UCSD-AML1 (cell line): ENCODE measurements at regions not wholly inside any gene's neighbourhood (a gene's known extent, or its start where the extent isn't known, plus 50 kb on each side); places are given as distances from the start of the nearest gene placed in this dataset.

ENCODE experiments used
- DNase-seq: peaks from one replicate; lab custom pipeline; 2025; ENCODE audit not compliant: unreplicated experiment; lab: John Stamatoyannopoulos, UW

DNA sequence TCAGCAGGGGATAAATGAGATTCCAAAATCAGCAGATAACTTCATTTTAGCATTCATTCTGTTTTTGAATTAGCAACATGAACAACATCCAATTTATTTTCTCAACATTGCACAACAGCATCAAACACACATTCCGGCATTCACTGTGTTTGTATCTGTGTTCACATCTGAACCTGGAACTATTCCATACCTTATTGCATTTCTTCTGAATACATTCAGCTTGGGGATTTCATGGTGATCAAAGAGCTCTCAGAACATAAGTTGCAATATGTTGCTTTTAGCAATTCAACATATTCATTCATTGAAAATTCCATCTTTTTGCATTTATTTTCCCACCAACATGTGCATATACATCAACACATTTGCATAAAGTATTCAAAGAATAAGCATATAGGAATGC lies 1431.7 kb upstream of the PIK3C3 start:
- DNase-seq = no peak

DNA sequence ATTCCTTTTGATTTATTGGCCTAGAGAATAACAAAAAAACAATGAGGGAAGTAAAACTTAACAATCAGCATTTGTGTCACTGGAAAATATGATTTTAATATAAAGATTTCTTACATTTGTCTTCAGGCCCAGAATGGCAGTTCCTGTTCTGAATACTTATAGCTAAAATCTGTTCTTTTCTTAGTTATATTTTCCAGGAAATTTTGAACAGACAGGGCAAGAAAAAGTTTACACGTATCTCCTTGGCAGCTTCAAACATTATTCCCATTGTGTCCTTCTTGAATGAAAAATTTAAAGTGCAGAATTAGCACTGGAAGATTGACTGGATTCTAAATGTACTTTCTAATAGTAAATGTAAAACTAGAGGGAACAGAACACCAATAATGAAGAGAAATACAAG lies 1454.0 kb upstream of the PIK3C3 start:
- no peak for DNase-seq

GRCh38 chr18:40494603-40495002 lies 1460.4 kb upstream of the PIK3C3 start:
- DNase-seq = no peak

GRCh38 chr18:40493316-40493715 lies 1461.7 kb upstream of the PIK3C3 start:
- no peak for DNase-seq

GRCh38 chr18:40489301-40489700 lies 1465.7 kb upstream of the PIK3C3 start:
- no peak for DNase-seq

GRCh38 chr18:40485318-40485717 lies 1469.7 kb upstream of the PIK3C3 start:
- DNase-seq = no peak

GRCh38 chr18:40473221-40474029 lies 1481.6 kb upstream of the PIK3C3 start:
- no peak for DNase-seq

DNA sequence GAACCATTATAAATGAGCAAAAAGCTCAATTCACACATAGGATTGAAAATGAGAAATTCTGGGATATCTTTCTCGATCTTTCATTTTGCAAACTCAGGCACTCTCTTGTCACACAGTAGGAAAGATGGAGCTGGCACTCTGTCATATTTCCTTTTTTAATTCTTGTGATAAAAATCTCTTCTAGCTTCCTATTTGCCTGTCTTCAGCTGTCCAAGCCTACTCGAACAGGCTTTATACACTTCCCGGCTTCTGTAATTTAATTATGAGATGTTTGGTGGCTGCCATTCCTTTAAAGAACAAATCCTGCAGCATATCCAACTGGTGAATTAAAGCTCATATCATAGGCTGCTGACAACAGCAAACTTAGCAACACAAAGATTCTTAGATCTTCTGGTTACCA lies 1484.3 kb upstream of the PIK3C3 start:
- no peak for DNase-seq

DNA sequence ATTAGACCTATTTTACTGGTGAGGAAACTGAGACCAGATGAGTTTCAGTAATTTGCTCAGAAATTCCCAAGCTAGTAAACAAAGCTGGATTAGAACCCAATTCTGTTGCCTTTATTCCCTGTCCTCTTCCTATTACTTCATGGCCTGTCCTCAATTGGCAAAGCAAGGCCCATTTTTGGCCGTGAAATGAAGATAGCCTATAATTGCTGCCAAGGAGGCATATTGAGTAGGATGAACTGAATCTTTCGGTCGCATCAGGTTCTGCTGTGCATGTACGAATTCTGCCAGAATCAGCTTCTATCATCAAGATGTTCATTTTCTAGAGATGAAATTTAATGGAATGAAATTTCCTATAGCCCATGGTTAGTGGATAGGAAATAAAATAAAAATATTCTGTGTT lies 1485.2 kb upstream of the PIK3C3 start:
- DNase-seq = no peak

DNA sequence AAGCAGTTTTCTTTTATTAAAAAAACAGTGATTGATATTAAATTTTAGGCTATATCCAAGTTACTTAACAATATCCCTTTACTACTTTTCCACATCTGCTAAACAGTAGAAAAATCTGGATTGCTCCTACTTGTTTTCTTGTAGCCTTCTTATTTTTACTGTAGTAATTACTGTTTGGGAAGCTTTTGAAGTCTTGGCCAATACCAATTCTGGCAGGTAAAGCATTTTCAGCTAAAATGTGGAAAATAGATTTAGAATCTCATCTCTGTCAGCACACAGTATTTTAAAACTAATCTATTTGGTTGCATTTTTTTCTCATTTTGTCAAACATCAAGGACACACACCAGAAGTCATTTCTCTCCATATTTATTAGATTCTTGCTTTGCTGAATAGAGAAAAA lies 1485.7 kb upstream of the PIK3C3 start:
- no peak for DNase-seq

DNA sequence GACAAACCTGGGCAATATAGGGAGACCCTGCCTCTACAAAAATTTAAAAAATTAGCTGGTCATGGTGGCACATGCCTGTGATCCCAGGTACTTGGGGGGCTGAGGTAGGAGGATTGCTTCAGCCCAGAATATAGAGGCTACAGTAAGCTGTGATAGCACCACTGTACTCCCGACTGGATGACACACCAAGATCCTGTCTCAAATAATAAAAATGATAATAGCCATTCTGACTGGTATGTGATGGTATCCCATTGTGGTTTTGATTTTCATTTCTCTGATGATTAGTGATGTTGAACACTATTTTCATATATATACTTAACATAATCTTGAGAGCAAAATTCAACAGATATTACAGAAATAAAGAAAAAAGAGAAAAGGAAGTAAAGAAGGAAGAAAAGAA lies 1491.0 kb upstream of the PIK3C3 start:
- DNase-seq = no peak

- DNase-seq = no peak
These were observed 1501.1 kb upstream of the PIK3C3 start for GRCh38 chr18:40453903-40454302.

DNA sequence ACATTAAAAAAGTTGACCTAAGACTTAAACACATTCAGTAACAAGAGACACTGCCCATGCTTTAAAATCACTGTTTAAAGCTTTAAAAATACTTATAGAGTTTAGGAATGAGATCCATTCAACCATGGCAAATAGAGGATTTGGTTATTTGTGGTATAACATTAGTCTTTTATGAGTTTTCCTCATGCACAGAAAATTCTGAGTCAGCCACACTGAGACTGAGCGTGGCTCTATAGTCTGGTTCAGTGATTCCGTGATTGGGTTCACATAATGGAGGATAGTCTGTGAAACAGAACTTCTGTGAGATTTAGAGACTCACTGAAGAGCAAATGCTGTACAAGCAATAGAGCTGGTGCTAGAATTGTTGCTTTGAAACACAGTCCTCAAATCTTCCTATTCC lies 1502.4 kb upstream of the PIK3C3 start:
- DNase-seq = no peak

DNA sequence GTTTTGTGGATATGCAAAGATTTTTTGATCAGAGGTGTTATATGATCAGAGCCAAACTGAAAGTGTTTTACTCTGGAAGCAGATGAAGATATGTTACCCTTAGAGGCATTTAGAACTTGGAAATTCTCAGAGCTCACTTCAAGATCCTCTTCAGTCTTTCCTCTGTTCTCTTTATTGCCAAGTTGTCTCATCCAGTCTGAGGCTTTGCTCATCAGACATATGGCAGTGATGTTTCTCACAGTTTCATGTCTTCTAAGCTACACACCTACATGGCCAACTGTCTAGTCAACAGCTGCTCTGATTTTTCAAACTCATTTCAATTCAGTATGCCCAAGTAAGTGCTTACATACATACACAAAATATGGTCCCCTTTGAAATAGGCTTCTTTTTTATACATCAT lies 1504.3 kb upstream of the PIK3C3 start:
- DNase-seq = no peak

GRCh38 chr18:40447820-40448219 lies 1507.2 kb upstream of the PIK3C3 start:
- DNase-seq = no peak

DNA sequence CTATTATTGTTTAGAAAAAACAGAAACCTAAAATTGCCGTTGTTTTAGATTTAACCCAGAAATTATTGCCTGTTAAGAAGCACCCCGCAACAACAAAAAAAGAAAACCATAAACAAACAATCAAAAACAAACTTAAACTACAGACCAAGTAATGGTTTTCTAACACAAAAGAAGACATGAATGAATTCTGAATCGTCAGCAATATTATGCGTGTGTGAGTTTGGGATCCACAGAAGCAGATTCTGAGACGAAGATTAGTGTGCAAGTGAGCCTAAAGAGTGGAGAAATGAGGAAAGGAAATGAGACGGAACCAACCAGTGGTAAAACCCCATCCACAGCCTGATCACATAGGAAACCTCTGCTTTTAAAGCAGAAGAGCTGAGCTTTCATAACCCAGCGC lies 1514.9 kb upstream of the PIK3C3 start:
- no peak for DNase-seq

GRCh38 chr18:40437517-40437916 lies 1517.5 kb upstream of the PIK3C3 start:
- DNase-seq = no peak

DNA sequence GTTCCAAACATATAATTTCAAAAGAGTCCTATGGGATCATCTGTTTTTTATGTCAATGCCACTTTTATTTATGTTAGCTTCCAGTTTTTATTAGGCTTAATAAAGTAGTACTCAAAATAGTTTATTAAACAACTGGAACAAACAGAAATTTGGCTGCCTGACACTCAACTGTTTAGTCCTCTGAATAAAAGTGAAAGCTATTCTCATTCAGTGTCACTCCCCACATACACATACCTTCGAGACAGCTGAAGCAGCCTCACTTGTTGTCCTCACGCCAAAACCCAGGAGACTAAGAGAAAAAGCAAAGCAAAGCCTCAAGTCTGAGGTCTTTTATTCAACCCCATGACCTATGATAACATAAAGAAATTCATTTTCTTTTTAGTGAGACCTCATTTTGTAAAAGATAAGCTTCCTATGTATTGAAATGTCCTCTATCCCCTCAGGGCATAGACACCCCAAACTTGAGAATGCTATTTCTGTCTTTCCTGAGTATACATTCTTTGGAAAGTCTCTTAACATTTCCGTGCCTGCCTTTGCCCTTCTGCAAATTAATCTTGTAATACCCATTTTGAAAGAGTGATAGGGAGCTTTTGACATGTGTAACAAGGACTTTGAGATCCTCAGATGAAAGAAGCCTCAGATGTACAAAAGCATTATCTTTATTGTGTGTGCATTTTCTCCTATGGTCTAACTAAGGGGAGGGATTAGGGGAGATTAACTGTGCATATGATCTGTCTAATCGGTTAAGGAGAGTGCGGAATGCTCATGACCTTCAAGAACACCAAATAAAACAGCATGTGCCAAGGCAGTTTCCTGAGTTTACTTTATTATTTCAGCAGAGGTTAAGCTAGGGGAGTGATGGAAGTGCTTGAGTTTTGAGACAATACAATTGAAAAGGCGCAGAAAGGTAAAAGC lies 1523.7 kb upstream of the PIK3C3 start:
- no peak for DNase-seq

GRCh38 chr18:40423291-40423690 lies 1531.7 kb upstream of the PIK3C3 start:
- no peak for DNase-seq

DNA sequence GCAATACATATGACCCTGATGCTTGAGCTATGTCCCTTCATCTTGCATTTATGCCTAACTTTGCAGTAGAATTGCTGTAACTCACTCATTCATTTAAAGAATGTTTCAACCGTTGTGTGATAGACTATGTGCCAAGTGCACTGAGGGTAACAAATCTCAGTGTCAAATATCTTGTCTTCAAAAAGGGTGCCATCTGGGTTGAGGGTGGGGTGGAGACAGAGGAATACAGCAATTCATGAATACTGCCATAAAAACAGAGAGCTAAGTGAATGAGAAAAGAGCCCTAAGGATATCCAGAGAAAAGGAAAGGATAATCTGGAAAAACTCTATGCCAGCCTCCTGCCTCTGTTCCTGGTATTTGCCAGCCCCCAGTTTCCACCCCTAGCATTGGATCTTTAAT lies 1534.4 kb upstream of the PIK3C3 start:
- DNase-seq = no peak

DNA sequence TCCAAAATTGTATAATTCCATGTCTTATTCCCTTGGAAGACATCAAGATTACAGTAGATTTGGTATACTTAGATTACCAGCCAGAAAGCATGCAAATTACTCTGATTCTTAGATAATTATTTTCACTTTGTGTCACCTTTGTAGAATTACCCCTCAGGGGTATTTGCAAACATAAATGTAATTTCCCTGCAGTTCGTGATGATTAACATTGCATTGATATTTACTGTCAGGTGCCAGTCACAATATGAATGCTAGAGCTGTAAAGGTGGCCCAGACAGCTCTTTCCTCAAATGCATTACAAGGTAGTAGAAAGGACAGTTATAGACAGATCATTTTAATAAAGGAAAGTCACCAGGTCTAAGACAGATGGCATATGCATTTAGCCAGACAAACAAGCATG lies 1537.5 kb upstream of the PIK3C3 start:
- DNase-seq = no peak

- DNase-seq = no peak
These were observed 1539.2 kb upstream of the PIK3C3 start for GRCh38 chr18:40415821-40416220.
